IMR-90 (cell line): ENCODE measurements at regions not wholly inside any gene's neighbourhood (a gene's known extent, or its start where the extent isn't known, plus 50 kb on each side); places are given as distances from the start of the nearest gene placed in this dataset.

ENCODE experiments used
- ATAC-seq: fragments of 200-7000 bp; cut with Tn5 transposase; 2 replicates; pipeline ENCODE4 v1.9.1; 2020; ENCODE audit warnings: low read depth, mild to moderate bottlenecking, moderate library complexity
- BruUV-seq: library from RNA; stranded (reverse); fragments of 400-500 nt; replicated peaks from 2 replicates; lab custom pipeline; 2021; lab: Mats Ljungman, UMichigan
- CTCF ChIA-PET: fragments of 300-600 bp; formaldehyde crosslinking; extraction: SDS; loops from one replicate; lab custom pipeline; 2021; ENCODE audit warnings: antibody characterized with exemption; lab: Yijun Ruan, JAX
- POLR2A ChIA-PET: fragments of 300-600 bp; sonication (Branson Sonifier 250); formaldehyde crosslinking; loops from one replicate; lab custom pipeline; 2022; ENCODE audit warnings: antibody characterized with exemption; ENCODE audit not compliant: unreplicated experiment; lab: Charles Lee
- DNase-seq: peaks from one replicate; pipeline ENCODE4 v3.0.0; 2013
- H2AFZ ChIP-seq: replicated peaks from 2 replicates; pipeline ENCODE3; 2013; ENCODE audit warnings: low read length, mild to moderate bottlenecking; ENCODE audit not compliant: poor library complexity
- H2AK5ac ChIP-seq: 2 replicates; pipeline ENCODE4 v1.6.1; 2013; ENCODE audit warnings: low read depth, low read length, inconsistent platforms
- H2AK9ac ChIP-seq: replicated peaks from 2 replicates; pipeline ENCODE3; 2013; ENCODE audit warnings: mild to moderate bottlenecking, low read depth, low read length, moderate library complexity; ENCODE audit not compliant: poor library complexity
- H2BK120ac ChIP-seq: 2 replicates; pipeline ENCODE4 v1.6.1; 2013; ENCODE audit warnings: low read depth, low read length, inconsistent platforms
- H2BK15ac ChIP-seq: 3 replicates; pipeline ENCODE4 v1.6.1; 2013; ENCODE audit warnings: low read depth, low read length, inconsistent platforms
- H2BK20ac ChIP-seq: 2 replicates; pipeline ENCODE4 v1.6.1; 2013; ENCODE audit warnings: low read depth, mild to moderate bottlenecking, inconsistent platforms, low read length, moderate library complexity
- H2BK5ac ChIP-seq: 2 replicates; pipeline ENCODE4 v1.6.1; 2013; ENCODE audit warnings: mild to moderate bottlenecking, low read depth, low read length, inconsistent platforms; ENCODE audit not compliant: poor library complexity, severe bottlenecking
- H3K14ac ChIP-seq: replicated peaks from 2 replicates; pipeline ENCODE4 v1.6.1; 2013; ENCODE audit warnings: low read depth, low read length, inconsistent platforms
- H3K18ac ChIP-seq: 2 replicates; pipeline ENCODE4 v1.6.1; 2013; ENCODE audit warnings: low read depth, low read length, control low read depth
- H3K23ac ChIP-seq: 2 replicates; pipeline ENCODE4 v1.6.1; 2013; ENCODE audit warnings: low read depth, low read length, inconsistent platforms
- H3K27ac ChIP-seq: 2 replicates; pipeline ENCODE4 v1.5.1; 2013; ENCODE audit warnings: mild to moderate bottlenecking, control low read depth, low read length; ENCODE audit not compliant: insufficient read depth
- H3K27me3 ChIP-seq: 2 replicates; pipeline ENCODE4 v1.6.1; 2013; ENCODE audit warnings: low read length; ENCODE audit not compliant: control insufficient read depth, insufficient read depth
- H3K36me3 ChIP-seq: 2 replicates; pipeline ENCODE4 v1.6.1; 2013; ENCODE audit warnings: low read length, mixed read lengths; ENCODE audit not compliant: control insufficient read depth, insufficient read depth
- H3K4ac ChIP-seq: 2 replicates; pipeline ENCODE4 v1.6.1; 2013; ENCODE audit warnings: low read depth, low read length, inconsistent platforms
- H3K4me1 ChIP-seq: 2 replicates; pipeline ENCODE4 v1.6.1; 2013; ENCODE audit warnings: low read length, mixed read lengths; ENCODE audit not compliant: control insufficient read depth, insufficient read depth
- H3K4me2 ChIP-seq: 2 replicates; pipeline ENCODE4 v1.6.1; 2013; ENCODE audit warnings: low read depth, mild to moderate bottlenecking, control low read depth, low read length, moderate library complexity
- H3K4me3 ChIP-seq: 2 replicates; pipeline ENCODE4 v1.5.1; 2013; ENCODE audit warnings: low read depth, mild to moderate bottlenecking, control low read depth, low read length, moderate library complexity; ENCODE audit not compliant: insufficient read depth
- H3K56ac ChIP-seq: 2 replicates; pipeline ENCODE4 v1.6.1; 2013; ENCODE audit warnings: low read length, inconsistent platforms; ENCODE audit not compliant: insufficient read depth; ENCODE audit errors: extremely low read depth
- H3K79me1 ChIP-seq, 2 experiments: 2 replicates each; pipeline ENCODE4 v1.6.1; 2013; ENCODE audit warnings: low read length in 2 of 2, inconsistent platforms in 1 of 2, low read depth in 1 of 2
- H3K9ac ChIP-seq: 2 replicates; pipeline ENCODE4 v1.6.1; 2013; ENCODE audit warnings: low read depth, low read length, control low read depth
- H3K9me1 ChIP-seq: 2 replicates; pipeline ENCODE4 v1.6.1; 2013; ENCODE audit warnings: low read length, inconsistent platforms; ENCODE audit not compliant: insufficient read depth
- H3K9me3 ChIP-seq: 2 replicates; pipeline ENCODE4 v1.6.1; 2013; ENCODE audit warnings: low read length; ENCODE audit not compliant: control insufficient read depth, insufficient read depth
- H4K20me1 ChIP-seq: 2 replicates; pipeline ENCODE4 v1.6.1; 2013; ENCODE audit warnings: low read length, inconsistent platforms; ENCODE audit not compliant: insufficient read depth
- H4K5ac ChIP-seq: 2 replicates; pipeline ENCODE4 v1.6.1; 2013; ENCODE audit warnings: mild to moderate bottlenecking, low read depth, low read length, control low read depth
- H4K8ac ChIP-seq, 2 experiments: 2 replicates each; pipeline ENCODE4 v1.6.1; 2013; ENCODE audit warnings: low read depth in 2 of 2, low read length in 2 of 2, control low read depth in 1 of 2, inconsistent platforms in 1 of 2
- H4K91ac ChIP-seq: 2 replicates; pipeline ENCODE4 v1.6.1; 2013; ENCODE audit warnings: low read depth, low read length, inconsistent platforms; ENCODE audit not compliant: insufficient read depth
- CHD1 ChIP-seq: IDR thresholded peaks from 2 replicates; pipeline ENCODE4 v1.6.1; 2012; ENCODE audit warnings: low read depth, low read length, improper control_type of control experiment
- NFE2L2 ChIP-seq: fragments of 150-350 bp; IDR thresholded peaks from 2 replicates; pipeline ENCODE4 v1.6.1; 2016; ENCODE audit warnings: low read depth, mild to moderate bottlenecking, low read length
- SMC3 ChIP-seq: fragments of 150-350 bp; IDR thresholded peaks from 2 replicates; pipeline ENCODE4 v1.6.1; 2016; ENCODE audit warnings: low read depth, mild to moderate bottlenecking, antibody characterized with exemption, low read length, moderate library complexity
- WGBS, 2 experiments: methylation state at CpG; one replicate each; pipeline versions ENCODE4 v1.1.5 to v1.1.7; 2013; ENCODE audit warnings: missing lambda C conversion rate in 2 of 2; ENCODE audit not compliant: insufficient read length in 1 of 2; ENCODE audit errors: extremely low coverage in 2 of 2; 5-methylcytosine and 5-hydroxymethylcytosine counted together
- dilution Hi-C: fragments of 300-500 bp; cut with HindIII; formaldehyde crosslinking; loops from one replicate; pipeline ENCODE4 v1.14.3; 2018; ENCODE audit warnings: low sequenced_read_pairs; ENCODE audit not compliant: unreplicated experiment
- in situ Hi-C: fragments of 300-500 bp; cut with MboI; formaldehyde crosslinking; loops from 3 replicates; pipeline ENCODE4 v1.14.3; 2019; ENCODE audit warnings: low sequenced_read_pairs, inconsistent platforms, mixed read lengths
- intact Hi-C: fragments of 100-400 bp; cut with micrococcal nuclease; formaldehyde crosslinking; loops from 2 replicates; pipeline ENCODE4 v1.10.0; 2022

GRCh38 chr2:204264621-204265140 lies 280.6 kb upstream of the PARD3B start:
- Histone ChIP-seq H3K4me1 (peaks cover 2% of the 10 kb centered on the region; the same call in 1 of the 2 replicates), H3K9me1 (no peaks in the 10 kb centered on the region), H4K5ac (no peak overlapping the region), H2AFZ (no peak overlapping the region), H2BK120ac (no peak overlapping the region), H3K56ac (no peak overlapping the region), H3K9ac (no peak overlapping the region), H2BK15ac (no peak overlapping the region), H3K4me3 (no peak overlapping the region), H3K79me1 (no peaks in the 10 kb centered on the region), H2BK20ac (no peak overlapping the region), H3K27ac (no peak overlapping the region), H4K20me1 (no peaks in the 10 kb centered on the region), H3K4me2 (no peak overlapping the region), H3K4ac (no peak overlapping the region), H3K36me3 (no peaks in the 10 kb centered on the region), H3K14ac (no peak overlapping the region), H2AK5ac (no peak overlapping the region), H4K8ac (no peak overlapping the region), H2AK9ac (no peak overlapping the region), H3K18ac (no peak overlapping the region), H2BK5ac (no peak overlapping the region), H4K91ac (no peak overlapping the region), H3K23ac (no peak overlapping the region), H3K9me3 (no peaks in the 10 kb centered on the region), H3K27me3 (peaks cover 8% of the 10 kb centered on the region)
- ChIA-PET CTCF (no interaction called here), POLR2A (no interaction called here)
- DNase-seq: no peak
- TF ChIP-seq NFE2L2: no peak
- TF ChIP-seq SMC3: no peak
- TF ChIP-seq CHD1: no peak
- in situ Hi-C loops (loop anchor here (10.0 to 25.0 kb wide), 2 partner anchors 1410 to 1648 kb away; no protein-coding TSS in a partner anchor), dilution Hi-C loops (no loop called here), intact Hi-C loops (loop anchor here (5.0 to 10.0 kb wide), 3 partner anchors 608 to 1683 kb away; no protein-coding TSS in a partner anchor)
- WGBS, 2 experiments: no CpG with 5 or more reads among the region's 5 CpGs
- no peak for ATAC-seq
- BruUV-seq: no TSS peak
